NCI-H2171 treated with DMSO at 0.1 percent for 48 hours (cell line): ENCODE measurements at regions not wholly inside any gene's neighbourhood (a gene's known extent, or its start where the extent isn't known, plus 50 kb on each side); places are given as distances from the start of the nearest gene placed in this dataset.
"Not testable (repeated sequence)": the region's sequence is repeated elsewhere in the genome, so short reads cannot be mapped to it uniquely, and the experiment has no call there.

Experiments
- DNase-seq: peaks from one replicate; lab custom pipeline; 2025; lab: John Stamatoyannopoulos, UW

DNA sequence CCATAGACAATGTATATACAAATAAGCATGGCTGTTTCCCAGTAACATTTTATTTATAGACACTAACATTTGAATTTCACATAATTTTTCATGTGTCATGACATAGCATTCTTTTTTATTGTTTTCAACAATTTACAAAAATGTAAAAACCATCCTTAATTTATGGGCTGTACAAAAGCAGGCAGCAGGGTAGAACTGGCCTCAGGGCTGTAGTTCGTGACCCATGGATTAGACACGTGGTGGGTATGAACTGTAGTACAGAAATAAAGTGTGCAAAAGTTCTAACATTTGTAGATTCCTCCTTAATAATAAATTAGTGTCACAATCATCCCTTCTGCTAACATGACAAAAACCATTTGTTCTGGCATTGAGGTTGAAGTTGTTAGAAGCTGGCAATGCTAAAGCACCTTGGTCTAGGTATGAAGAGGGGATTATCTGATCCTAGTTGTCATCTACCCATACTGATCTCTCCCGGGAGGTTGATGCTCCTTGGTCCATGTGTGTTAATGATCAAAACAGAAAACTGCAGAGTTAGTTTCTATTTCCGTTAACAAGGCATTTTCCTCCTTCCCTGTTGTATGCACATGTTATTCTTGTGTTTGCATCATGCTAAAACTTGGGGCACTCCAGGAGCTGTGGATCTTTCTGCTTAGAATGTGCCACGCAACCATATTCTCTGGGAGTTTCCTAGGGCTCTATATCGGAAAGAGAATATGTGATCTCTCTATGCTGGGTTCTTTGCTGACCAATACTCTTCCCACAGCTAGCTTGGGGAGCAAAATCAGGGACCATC is 917.6 kb downstream of the TLE1 start:
- no peak for DNase-seq

DNA sequence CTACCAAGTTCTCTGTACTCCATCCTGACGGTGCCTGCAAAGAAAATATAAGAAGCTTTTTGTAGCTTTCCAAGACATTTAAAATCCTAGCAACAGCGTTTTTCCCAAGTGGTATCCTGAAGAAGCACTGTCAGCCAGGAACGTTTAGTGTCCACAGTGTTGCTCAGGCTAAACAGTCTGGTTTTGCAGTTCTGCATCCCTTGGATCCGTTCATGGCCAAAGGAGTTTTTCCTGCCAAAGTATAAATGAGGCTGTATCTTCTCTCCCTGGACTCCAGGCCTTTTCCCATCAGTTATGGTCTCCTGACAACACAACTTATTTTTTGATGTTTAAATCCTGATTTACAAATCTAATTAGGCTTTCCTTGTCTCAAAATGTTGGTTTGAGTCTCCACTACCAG is 925.8 kb downstream of the TLE1 start:
- no peak for DNase-seq

GRCh38 chr9:80755586-80755985 is 933.8 kb downstream of the TLE1 start:
- no peak for DNase-seq

DNA sequence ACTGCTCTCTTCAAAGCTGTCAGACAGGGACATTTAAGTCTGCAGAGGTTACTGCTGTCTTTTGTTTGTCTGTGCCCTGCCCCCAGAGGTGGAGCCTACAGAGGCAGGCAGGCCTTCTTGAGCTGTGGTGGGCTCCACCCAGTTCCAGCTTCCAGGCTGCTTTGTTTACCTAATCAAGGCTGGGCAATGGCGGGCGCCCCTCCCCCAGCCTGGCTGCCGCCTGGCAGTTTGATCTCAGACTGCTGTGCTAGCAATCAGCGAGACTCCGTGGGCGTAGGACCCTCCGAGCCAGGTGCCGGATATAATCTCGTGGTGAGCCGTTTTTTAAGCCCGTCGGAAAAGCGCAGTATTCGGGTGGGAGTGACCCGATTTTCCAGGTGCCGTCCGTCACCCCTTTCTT is 942.3 kb downstream of the TLE1 start:
- DNase-seq: not testable (repeated sequence)

DNA sequence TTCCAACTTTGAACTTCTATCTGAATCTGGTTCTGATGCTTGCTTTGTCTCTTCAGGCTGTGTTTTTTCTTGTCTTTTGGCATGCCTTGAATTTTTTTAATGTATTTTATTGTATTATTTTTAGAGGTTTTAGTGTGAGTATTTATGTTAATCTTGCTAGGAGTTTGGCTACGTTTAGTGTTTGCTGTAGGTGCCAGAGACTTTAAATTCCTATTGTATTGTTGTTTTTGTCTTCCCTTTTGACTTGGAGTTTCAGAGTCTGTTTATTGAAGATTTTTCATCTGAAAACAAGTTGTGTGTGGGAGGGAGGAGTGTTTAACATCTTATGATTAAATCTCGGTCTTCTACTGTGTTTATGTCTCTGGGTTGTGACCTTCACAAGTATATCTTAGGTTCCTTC is 956.8 kb downstream of the TLE1 start:
- DNase-seq: no peak

DNA sequence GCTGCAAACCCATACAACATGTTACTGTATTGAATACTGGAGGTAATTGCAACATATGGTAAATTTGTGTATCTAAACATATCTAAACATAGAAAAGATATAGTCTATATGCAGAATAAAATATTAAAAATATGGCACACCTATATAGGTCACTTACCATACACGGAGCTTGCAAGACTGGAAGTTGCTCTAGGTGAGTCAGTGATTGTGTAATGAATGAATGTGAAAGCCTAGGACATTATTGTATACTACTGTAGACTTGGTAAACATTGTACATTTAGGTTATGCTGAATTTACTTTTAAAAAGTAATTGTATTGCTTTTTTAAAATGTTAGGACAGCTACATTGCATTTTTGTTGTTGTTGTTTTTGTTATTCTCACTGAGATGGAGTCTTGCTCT is 968.8 kb downstream of the TLE1 start:
- no peak for DNase-seq

DNA sequence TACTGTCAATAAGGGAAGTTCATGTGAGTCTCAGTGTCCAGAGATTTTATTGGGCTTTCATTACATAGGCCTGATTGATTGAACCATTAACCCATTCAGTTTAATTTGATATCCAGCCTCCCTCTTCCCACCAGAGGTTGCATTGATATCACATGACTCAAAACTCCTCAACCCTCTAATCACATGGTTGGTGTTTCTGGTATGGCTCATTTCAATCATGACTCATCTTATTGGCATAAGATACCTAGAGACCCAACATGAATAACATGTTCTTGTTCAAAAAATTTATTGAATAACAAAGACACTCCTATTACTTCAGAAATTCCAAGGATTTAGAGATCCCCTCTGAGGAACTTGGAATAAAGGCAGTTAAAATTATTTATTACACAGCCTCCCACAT is 982.2 kb downstream of the TLE1 start:
- DNase-seq: no peak

DNA sequence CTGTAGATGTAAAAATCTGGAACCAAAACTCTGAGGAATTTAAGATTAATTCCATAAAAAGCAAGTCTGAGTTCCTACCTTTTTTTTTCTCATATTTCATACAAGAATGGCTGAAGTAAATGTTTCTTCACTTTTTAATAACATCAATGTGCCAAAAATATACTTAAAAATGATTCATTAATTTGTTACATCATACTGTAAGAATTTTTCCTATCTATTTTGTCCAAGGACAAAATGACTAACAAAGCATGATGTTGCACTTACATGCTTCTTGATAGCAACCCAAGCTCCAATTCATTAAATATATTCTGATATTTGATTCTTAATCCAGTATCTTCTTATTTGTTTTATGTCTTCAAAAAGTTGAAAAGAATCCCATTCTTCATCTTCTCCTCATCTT is 988.3 kb downstream of the TLE1 start:
- DNase-seq: no peak

DNA sequence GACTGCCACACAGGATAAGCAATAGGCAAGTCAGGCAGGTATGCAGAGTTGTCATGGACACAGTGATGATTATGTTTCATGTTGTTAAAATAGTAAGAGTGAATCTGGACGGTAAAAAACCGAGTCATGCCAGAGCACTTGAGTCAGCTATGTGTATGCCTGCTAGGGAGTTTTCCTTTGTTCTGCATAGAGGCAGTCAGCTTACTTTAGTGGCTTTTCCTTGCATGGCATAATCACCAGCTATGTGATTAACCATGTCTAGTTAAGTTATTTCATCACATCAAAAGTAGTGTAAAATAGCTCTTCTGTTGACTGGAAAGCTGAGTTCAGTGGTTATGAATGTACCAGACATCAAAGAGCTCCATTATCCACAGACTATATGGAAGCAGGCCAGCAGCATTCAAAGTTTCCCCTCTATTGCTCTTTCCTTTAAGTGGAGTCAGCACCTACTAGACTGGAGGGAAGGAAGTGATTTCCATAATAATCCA is 989.8 kb downstream of the TLE1 start:
- no peak for DNase-seq

DNA sequence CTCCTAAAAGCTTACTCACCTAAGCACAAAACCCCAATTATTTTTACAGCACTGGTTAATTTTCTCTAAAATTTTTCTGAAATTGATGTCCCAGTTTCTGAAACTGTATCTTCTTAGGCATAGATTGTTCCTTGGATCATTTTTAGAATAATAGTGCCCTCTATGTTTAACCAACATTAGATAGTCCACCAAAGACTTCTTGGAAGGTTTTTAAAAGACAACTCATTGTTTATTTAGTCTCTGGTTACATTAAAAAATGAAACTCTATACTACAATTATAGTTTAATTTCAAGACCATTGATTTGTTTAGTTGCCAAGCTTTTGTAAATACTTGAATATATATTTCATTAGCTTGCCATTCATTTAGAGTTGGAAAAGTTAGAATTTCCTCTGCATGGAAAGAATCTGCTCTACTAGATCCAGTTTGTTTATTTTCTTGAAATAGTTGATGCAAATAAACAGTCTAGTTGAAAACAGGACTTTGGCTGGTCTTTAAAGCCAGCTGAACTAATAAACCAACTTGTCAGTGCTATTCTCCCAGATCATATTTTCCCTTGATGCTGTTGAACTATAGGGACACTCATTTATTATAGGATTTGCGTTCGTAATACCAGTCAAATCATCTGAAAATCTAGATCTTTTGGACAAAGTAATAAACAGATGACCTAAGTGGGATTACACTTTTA is 990.5 kb downstream of the TLE1 start:
- no peak for DNase-seq

- DNase-seq: no peak
These were observed 996.6 kb downstream of the TLE1 start for GRCh38 chr9:80692751-80693150.

- no peak for DNase-seq
These were observed 998.1 kb downstream of the TLE1 start for GRCh38 chr9:80691229-80691628.

GRCh38 chr9:80690349-80690939 is 998.9 kb downstream of the TLE1 start:
- no peak for DNase-seq

- DNase-seq: no peak
These were observed 1009.4 kb downstream of the TLE1 start for GRCh38 chr9:80679916-80680315.

- DNase-seq: no peak
These were observed 1010.4 kb downstream of the TLE1 start for GRCh38 chr9:80678906-80679305.

- DNase-seq: no peak
These were observed 1015.9 kb downstream of the TLE1 start for GRCh38 chr9:80673496-80673895.

- DNase-seq: no peak
These were observed 1023.9 kb downstream of the TLE1 start for GRCh38 chr9:80665479-80665878.

GRCh38 chr9:80664327-80665210 is 1024.8 kb downstream of the TLE1 start:
- no peak for DNase-seq

- DNase-seq: not testable (repeated sequence)
These were observed 1029.6 kb downstream of the TLE1 start for GRCh38 chr9:80659751-80660150.

GRCh38 chr9:80651044-80651443 is 1038.3 kb downstream of the TLE1 start:
- DNase-seq: no peak

DNA sequence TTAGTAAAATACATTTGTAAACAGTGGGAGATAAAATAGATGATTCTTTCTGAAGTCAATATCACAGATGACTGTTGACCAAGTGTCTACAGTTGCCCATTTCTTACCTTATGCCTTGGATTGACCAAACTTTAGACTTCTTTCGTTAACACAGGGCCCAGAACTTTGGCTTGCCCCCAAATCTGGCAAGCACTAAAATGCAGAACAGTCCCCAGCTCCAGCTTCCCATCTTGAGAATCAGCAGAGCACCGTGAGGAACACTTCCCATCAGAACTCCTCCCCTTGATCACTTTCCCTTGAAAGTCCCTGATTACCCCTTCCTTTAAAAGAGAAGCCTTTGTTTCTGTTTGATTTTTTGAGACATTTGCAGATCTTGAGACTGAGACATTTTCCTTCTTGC is 1039.9 kb downstream of the TLE1 start:
- no peak for DNase-seq

GRCh38 chr9:80649001-80649420 is 1040.3 kb downstream of the TLE1 start:
- DNase-seq: no peak
